ENCODE measurements at regions not wholly inside any gene's neighbourhood (a gene's known extent, or its start where the extent isn't known, plus 50 kb on each side); places are given as distances from the start of the nearest gene placed in this dataset.

- peak; percentile 22 to 27 for DNase-seq (ENCODE audit: extremely low read depth in 1 of 2, low read depth in 1 of 2)
These were observed 51.1 kb upstream of the EED start for GRCh38 chr11:86193297-86194095.

GRCh38 chr11:86192519-86193257, 51.9 kb upstream of the EED start:
- DNase-seq (ENCODE audit: extremely low read depth in 1 of 2, low read depth in 1 of 2): no peak

- no peak for DNase-seq (ENCODE audit: extremely low read depth in 1 of 2, low read depth in 1 of 2)
These were observed 52.7 kb upstream of the EED start for GRCh38 chr11:86191874-86192273.

- DNase-seq (ENCODE audit: extremely low read depth in 1 of 2, low read depth in 1 of 2): no peak
These were observed 57.5 kb upstream of the EED start for GRCh38 chr11:86187027-86187426.

- DNase-seq (ENCODE audit: extremely low read depth in 1 of 2, low read depth in 1 of 2): no peak
These were observed 58.2 kb upstream of the EED start for GRCh38 chr11:86186386-86186785.

GRCh38 chr11:86185381-86185750, 59.2 kb upstream of the EED start:
- no peak for DNase-seq (ENCODE audit: extremely low read depth in 1 of 2, low read depth in 1 of 2)

- DNase-seq (ENCODE audit: extremely low read depth in 1 of 2, low read depth in 1 of 2): no peak
These were observed 59.7 kb upstream of the EED start for GRCh38 chr11:86184728-86185380.

- no peak for DNase-seq (ENCODE audit: extremely low read depth in 1 of 2, low read depth in 1 of 2)
These were observed 60.9 kb upstream of the EED start for GRCh38 chr11:86183694-86184093.

GRCh38 chr11:86182976-86183584, 61.5 kb upstream of the EED start:
- peak in 1 of 2 donors; percentile 20 for DNase-seq (ENCODE audit: extremely low read depth in 1 of 2, low read depth in 1 of 2)

GRCh38 chr11:86181379-86181778, 63.2 kb upstream of the EED start:
- no peak for DNase-seq (ENCODE audit: extremely low read depth in 1 of 2, low read depth in 1 of 2)

- no peak for DNase-seq (ENCODE audit: extremely low read depth in 1 of 2, low read depth in 1 of 2)
These were observed 63.7 kb upstream of the EED start for GRCh38 chr11:86180851-86181250.

- no peak for DNase-seq (ENCODE audit: extremely low read depth in 1 of 2, low read depth in 1 of 2)
These were observed 64.1 kb upstream of the EED start for GRCh38 chr11:86180423-86180822.

GRCh38 chr11:86179646-86180064, 64.9 kb upstream of the EED start:
- no peak for DNase-seq (ENCODE audit: extremely low read depth in 1 of 2, low read depth in 1 of 2)

GRCh38 chr11:86177302-86177701, 67.3 kb upstream of the EED start:
- no peak for DNase-seq (ENCODE audit: extremely low read depth in 1 of 2, low read depth in 1 of 2)

- DNase-seq (ENCODE audit: extremely low read depth in 1 of 2, low read depth in 1 of 2): no peak
These were observed 68.2 kb upstream of the EED start for GRCh38 chr11:86176165-86176884.

- DNase-seq (ENCODE audit: extremely low read depth in 1 of 2, low read depth in 1 of 2): no peak
These were observed 68.9 kb upstream of the EED start for GRCh38 chr11:86175626-86176025.

- DNase-seq (ENCODE audit: extremely low read depth in 1 of 2, low read depth in 1 of 2): no peak
These were observed 69.4 kb upstream of the EED start for GRCh38 chr11:86175191-86175590.

GRCh38 chr11:86174101-86175046, 70.2 kb upstream of the EED start:
- DNase-seq (ENCODE audit: extremely low read depth in 1 of 2, low read depth in 1 of 2): no peak

GRCh38 chr11:86172894-86173293, 71.7 kb upstream of the EED start:
- DNase-seq (ENCODE audit: extremely low read depth in 1 of 2, low read depth in 1 of 2): no peak

GRCh38 chr11:86171627-86172026, 72.9 kb upstream of the EED start:
- DNase-seq (ENCODE audit: extremely low read depth in 1 of 2, low read depth in 1 of 2): no peak
